Loucy (cell line): ENCODE measurements at regions not wholly inside any gene's neighbourhood (a gene's known extent, or its start where the extent isn't known, plus 50 kb on each side); places are given as distances from the start of the nearest gene placed in this dataset.

Experiments
- CTCF ChIP-seq: fragments of 200-600 bp; sonication (generic); conservative IDR thresholded peaks from 2 replicates; pipeline ENCODE4 v1.5.1; 2014; ENCODE audit warnings: mild to moderate bottlenecking, antibody characterized with exemption, low read length
- EZH2phosphoT487 ChIP-seq: fragments of 200-600 bp; IDR thresholded peaks from 2 replicates; pipeline ENCODE4 v1.6.1; 2018; ENCODE audit warnings: antibody characterized with exemption, mild to moderate bottlenecking, moderate library complexity, borderline replicate concordance

- TF ChIP-seq CTCF (no peak), EZH2phosphoT487 (no peak)
These were observed 165.3 kb downstream of the TNFSF18 start for GRCh38 chr1:172885411-172885810.
